Fibroblast of skin of right quadriceps (primary cell): ENCODE measurements at regions not wholly inside any gene's neighbourhood (a gene's known extent, or its start where the extent isn't known, plus 50 kb on each side); places are given as distances from the start of the nearest gene placed in this dataset.
A peak's percentile ranks its signal among the peaks of the same experiment; 100 is the strongest.

ENCODE experiments used
- DNase-seq: peaks from one replicate; pipeline ENCODE4 v3.0.0-alpha.2; 2013

DNA sequence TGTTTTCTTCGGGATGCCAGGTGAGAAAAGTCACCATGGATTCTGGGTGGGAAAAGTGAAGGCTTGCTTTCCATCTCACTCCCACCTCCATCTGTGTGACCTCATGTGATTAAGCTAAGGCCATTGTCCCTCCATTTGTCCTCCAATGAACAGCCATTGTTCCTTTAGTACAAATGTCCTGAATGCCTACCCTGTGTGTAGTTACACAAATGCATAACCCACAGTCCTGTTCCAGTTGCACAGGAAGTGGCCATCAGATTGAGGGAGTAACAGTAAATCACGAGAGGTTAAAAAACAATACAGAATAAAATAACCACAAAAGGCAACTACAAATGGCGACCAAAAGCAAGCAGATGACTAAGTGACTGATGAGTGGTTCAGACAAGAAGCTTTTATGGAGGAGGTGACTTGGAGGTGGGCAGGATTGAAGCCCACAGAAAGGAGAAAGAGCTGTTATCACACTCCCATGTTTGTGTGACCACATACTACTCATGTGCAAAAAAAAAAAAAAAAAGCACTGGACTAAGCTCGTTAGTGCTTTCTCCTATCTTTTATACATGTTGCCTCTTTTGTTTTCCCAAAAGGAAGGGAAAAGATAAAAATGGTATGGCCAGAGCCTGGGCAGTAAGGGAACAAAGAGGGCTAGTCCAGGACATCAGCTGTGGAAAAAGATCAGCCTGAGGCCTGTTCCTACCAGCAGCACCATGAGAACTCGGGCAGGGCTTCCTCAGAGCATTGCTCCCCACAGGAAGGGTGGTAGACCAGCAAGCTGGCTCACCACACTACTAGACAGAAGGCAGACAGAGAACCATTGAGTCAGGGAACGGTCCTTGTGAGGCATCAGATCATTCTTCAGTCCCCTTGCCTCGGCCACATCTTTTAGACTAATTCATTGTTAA lies 111.0 kb downstream of the TFAP2A start:
- DNase-seq = no peak

DNA sequence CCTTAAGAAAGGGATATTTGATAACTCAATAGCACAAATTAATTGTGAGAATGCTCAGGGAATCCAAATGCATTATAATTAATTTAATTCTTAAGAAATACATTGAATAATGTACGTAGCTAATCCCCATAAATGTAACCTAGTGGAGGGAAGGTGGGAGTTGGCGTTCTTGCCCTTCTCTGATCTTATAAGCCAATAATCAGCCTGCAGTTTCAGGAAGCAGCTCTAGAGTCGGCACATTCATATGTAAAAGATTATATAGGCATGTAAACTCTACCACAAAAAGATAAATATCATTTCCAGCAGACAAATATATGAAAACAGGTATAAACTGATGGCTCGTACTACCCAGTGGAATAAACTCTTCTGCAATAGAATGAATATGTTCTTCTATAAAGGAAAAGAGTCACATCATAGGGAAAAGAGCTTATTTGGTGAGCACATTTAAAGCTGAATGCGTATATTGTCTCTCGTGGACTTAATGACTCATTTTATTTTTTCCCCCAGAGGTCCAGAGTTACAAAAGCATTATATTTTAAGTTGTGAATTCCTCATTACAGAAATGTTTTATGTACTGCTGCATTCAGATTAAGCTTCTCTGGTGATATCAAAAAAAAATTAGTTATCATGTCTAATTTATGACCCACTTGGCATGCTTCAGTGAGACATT lies 112.2 kb downstream of the TFAP2A start:
- DNase-seq = no peak

DNA sequence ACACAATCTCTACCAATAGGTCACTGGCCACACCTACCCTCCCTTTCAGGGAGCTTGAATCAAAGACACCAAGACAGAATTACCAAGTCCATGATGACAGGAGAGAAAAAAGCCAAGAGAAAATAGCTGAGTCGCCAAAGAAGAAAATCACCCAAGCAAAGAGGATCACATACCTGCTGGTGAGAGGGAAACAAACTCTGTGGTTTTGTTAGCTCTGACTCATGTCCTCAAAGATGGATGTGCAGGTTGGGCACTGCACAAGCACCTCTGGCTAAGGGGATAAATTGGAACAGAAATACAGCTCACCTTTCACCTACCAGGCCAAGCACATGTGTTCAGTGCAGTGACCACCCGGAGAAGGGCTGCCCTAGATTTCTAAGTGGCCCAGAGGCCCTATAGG lies 114.8 kb downstream of the TFAP2A start:
- no peak for DNase-seq

- DNase-seq = no peak
Observed at GRCh38 chr6:10297832-10298231, 117.0 kb downstream of the TFAP2A start.

GRCh38 chr6:10278746-10279145 lies 136.1 kb downstream of the TFAP2A start:
- no peak for DNase-seq

DNA sequence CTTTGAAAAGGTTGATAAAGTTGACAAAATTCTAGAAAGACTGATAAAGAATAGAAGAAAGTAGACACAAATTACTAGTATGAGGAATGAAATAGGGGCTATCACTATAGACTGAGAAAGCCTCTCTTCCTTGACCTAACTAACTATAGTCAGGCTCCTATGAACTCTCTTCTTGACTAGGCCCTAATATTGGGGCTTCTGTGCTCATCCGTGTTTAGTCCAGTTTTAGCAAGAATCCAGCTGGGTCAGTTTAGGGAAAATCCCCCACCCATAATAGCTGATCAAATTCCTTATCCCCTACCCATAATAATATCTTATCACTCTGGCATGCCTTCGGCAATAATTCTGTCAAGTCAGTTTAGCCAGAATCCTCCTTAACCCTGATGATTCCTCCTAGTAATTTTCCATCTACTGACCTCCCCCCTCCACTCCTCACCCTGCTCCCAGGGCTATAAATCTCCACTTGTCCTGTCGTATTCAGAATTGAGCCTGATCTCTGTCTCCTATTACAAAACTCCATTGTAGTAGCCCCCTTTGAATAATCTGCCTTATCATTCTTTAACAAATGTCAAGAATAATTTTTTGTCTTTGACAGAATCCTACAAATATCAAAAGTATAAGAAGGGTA lies 138.1 kb downstream of the TFAP2A start:
- no peak for DNase-seq

GRCh38 chr6:10276106-10276505 lies 138.8 kb downstream of the TFAP2A start:
- no peak for DNase-seq

DNA sequence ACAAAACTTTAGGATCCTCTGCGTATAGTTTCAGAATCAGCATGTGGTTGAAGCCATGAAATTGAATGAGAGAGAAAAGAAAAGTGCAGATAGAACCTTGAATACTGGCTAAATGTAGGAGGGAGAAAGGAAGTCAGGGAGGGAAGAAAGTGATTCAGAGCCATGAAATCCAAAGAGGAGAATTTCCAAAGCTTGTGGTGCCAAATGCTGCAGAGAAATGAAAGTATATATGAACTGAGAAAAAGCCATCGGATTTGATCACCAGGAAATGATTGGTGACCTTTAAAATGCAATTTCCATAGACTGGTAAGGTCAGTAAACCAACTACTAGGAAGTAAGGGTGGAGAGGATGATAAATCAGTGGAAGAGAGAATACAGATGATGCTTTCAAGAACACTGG lies 142.3 kb downstream of the TFAP2A start:
- no peak for DNase-seq

DNA sequence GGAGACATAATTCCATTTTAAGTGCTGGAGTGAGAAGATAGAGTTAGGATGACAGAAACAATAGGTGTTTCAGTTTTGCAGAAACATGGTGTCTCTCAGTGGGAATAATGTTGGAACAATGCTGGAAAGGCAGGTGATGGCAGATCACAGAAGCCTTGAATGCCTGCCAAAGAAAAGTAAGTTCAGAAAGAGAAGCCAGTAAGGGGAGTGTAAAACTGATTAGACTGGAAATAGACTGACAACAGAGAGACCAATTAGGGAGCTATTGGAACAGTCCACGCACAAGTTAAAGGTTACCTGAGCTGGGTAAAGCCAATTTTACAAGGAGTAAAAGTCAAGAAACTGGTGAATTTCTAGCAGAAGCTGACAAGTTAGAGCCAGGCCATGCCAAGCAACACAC lies 142.9 kb downstream of the TFAP2A start:
- no peak for DNase-seq

- no peak for DNase-seq
Observed at GRCh38 chr6:10269814-10270472, 144.9 kb downstream of the TFAP2A start.

DNA sequence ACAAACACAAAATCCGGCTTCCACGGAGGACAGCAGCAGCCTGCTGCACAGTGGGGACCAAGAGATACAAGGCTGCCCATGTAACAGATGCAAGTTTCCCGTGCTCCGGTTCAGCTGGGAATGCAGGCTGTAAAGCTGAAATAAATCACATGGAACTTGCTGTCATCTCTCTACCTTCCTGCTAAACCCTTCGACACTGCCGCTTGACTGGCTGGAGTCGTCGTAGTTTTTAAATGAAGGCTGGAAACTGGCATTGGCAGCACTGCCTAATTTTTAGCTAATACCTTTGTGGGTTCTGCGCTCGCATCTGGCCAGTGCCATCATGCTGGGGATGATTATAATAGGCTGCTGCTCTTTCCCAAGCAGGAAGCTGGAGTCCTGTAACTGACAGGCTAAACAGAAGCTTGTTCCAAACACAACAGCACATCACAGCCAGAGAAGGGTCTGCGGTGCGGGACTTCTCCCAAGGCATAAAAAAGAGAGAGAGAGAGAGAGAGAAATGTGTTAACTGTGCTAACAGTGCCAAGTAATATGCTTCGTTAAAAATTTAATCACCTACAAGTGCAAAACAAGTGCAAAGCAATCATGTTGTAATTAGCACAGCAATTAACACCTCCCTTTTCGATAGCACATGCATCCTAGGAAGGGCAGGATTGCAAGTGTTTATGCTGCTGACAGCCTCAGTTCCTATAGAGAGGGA lies 146.1 kb downstream of the TFAP2A start:
- no peak for DNase-seq

DNA sequence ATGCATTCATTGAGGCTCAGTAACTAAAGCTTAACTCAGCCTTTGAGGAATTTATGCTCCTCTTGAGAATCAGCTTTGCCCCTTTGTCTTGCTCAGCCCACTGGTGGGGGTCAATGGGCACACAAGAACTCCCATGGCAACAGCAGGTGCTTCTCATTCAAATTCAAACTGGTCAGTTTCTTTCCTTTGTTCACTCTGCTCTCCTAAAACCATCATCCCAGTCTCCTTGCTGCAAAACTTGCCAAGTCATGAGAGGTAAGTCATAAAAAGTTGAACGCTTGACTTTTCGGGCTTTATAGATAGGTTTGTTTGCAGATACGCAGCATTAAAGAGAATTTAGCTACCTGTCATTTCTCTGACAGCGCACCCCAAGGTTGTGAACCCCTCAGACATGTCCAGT lies 146.8 kb downstream of the TFAP2A start:
- DNase-seq = no peak

- no peak for DNase-seq
Observed at GRCh38 chr6:10266462-10266861, 148.4 kb downstream of the TFAP2A start.

- no peak for DNase-seq
Observed at GRCh38 chr6:10266061-10266460, 148.8 kb downstream of the TFAP2A start.

- no peak for DNase-seq
Observed at GRCh38 chr6:10262505-10262904, 152.4 kb downstream of the TFAP2A start.

- no peak for DNase-seq
Observed at GRCh38 chr6:10259671-10260070, 155.2 kb downstream of the TFAP2A start.

GRCh38 chr6:10258341-10258740 lies 156.5 kb downstream of the TFAP2A start:
- DNase-seq = no peak

DNA sequence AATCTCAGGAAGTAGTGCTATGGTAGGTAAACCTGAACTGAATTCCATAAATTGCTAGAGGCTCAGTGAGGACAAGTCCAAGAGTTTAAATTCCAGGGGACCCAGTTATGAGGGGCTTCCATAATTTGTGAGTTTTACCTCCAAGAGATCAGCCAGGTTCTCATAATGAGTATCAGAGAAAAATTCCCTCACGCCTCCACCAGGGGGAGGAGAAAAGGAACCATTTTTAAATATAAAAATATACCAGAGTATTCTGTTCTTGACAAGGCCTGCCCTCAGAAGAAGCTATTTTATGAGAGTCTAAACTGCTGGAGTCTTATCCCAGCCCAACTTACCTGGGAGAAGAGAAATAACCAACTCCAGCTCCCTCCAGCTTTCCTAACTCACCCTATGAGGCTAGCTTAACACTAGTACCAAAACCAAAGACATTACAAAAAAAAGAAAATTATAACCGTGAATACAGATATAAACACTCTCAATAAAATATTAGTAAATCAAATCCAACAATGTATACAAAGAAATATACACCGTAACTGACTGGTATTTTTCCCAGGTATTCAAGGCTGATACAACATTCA lies 158.7 kb downstream of the TFAP2A start:
- no peak for DNase-seq

DNA sequence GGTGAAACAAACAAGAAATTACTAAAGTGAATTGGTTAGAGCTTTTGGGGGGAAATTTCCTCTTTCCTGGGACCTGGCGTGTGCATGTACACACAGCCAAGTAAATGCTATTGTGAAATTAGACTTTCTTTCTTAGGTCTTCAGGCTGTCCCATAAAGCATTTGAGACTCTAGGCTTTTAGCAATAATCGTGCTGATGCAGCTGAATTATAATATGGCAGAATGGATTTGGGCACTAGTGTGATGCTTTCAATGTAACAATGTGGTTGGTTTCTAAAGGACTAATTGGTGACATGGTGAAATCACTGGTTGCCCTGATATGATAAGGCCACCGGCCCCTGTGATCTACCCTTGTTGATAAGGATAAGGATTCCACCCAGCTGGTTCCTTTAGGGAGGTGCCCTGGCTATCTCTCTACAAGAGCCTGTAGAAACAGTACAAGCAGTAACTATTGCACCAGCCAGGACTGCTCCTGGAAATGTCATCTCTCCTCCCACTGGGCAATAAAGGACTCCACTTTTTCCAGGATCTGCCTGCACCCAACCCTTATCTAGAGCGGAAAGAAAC lies 164.1 kb downstream of the TFAP2A start:
- DNase-seq = no peak

DNA sequence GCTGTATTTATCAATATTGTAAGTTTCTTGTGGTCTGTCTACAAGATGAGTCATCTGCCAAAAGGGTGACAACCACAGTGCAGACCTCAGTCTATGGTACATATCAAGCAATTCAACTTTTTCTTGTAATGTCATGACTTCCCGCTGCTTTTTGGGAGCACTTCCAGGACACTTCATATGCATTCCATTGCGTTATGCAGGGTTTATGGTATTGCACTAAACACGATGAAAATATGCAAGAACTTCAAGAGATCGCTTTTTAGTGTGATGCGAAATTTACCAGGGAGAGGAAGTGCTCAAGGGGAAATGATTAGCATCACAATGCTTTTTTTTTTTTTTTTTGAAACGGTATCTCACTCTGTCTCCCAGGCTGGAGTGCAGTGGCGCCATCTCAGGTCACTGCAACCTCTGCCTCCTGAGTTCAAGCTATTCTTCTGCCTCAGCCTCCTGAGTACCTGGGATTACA lies 166.5 kb downstream of the TFAP2A start:
- DNase-seq = peak; percentile 24

DNA sequence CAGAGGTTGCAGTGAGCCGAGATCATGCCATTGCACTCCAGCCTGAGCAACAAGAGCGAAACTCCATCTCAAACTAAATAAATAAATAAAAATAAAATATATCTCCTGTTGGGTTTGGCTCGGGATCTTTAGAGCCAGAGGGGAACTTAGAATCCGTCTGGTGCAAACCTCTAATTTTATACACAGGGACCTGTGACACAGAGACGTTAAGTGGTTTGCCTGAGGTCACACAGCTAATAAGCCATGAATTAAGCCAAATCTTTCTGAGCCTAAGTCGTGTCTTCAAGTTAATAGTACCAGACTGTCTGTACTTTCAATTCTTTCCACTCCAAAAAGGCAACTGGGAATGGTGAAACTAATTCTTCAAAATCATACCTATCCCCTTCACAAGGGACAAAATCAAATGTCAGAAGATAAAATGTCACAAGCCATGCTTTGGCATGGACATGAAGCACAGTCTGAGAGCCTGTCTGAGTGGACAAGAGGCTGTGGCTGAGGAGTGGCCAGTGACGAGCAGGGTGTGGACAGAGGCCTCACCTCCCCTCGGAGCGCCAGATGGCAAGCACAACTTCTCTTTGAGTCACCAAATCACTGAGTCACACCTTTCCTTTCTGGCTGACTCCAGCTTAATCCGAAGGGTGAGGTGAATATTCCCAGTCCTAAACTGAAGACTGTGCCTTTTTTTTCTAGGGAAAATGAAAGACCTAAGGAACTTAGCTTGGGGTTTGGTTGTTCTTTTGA lies 177.4 kb downstream of the TFAP2A start:
- no peak for DNase-seq
